ENCODE measurements at regions not wholly inside any gene's neighbourhood (a gene's known extent, or its start where the extent isn't known, plus 50 kb on each side); places are given as distances from the start of the nearest gene placed in this dataset.
A peak's percentile ranks its signal among the peaks of the same experiment; 100 is the strongest.

DNA sequence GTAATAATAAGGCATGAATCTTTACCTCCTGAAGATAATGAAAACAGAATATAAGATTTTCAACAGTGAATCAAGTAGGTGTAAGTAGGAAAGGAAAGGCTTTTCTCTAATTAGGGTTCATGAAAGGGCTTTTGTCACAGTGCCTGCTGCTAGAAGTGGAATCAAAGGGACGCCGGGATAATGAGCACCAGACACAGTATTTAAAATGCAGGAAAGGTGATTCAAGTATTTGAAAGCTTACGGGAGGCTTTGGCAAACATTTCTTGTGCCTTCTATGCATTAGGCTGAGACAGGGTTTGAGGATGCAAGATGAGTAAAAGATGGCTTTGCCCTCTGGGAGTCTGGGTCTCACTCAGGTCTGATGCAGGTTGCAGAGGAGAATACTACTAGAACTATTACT is 70.5 kb upstream of the ANO4 start:
- Histone ChIP-seq H3K9me3 (no peaks in the 10 kb centered on the region), H3K27ac (no peak overlapping the region), H3K4me3 (no peak overlapping the region), H3K4me1 (no peaks in the 10 kb centered on the region), H3K36me3 (ENCODE audit: low read depth, missing control alignments) (no peaks in the 10 kb centered on the region), H3K27me3 (no peaks in the 10 kb centered on the region)
- 74 to 86% methylated on average over 3 of the region's 3 CpGs for WGBS, 2 donors
- TF ChIP-seq POLR2A (IDR thresholded peaks at IDR 0.05) (no peak), CTCF (IDR thresholded peaks at IDR 0.05) (no peak)
- DNase-seq: no peak
- intact Hi-C loops (cut with DNase I; ENCODE audit: low total_unique reads): no loop called here

- Histone ChIP-seq H3K36me3 (ENCODE audit: low read depth, missing control alignments) (no peaks in the 10 kb centered on the region), H3K9me3 (no peaks in the 10 kb centered on the region), H3K4me3 (no peak overlapping the region), H3K27me3 (no peaks in the 10 kb centered on the region), H3K27ac (no peak overlapping the region), H3K4me1 (no peaks in the 10 kb centered on the region)
- no peak for DNase-seq
- no peak for TF ChIP-seq POLR2A (IDR thresholded peaks at IDR 0.05)
- TF ChIP-seq CTCF (IDR thresholded peaks at IDR 0.05): peak in 2 of 3 experiments; percentile 44 to 56
- intact Hi-C loops (cut with DNase I; ENCODE audit: low total_unique reads): no loop called here
- WGBS, 2 donors: 61 to 63% methylated on average over 5 of the region's 5 CpGs
These were observed 60.6 kb upstream of the ANO4 start for GRCh38 chr12:100733817-100734593.

DNA sequence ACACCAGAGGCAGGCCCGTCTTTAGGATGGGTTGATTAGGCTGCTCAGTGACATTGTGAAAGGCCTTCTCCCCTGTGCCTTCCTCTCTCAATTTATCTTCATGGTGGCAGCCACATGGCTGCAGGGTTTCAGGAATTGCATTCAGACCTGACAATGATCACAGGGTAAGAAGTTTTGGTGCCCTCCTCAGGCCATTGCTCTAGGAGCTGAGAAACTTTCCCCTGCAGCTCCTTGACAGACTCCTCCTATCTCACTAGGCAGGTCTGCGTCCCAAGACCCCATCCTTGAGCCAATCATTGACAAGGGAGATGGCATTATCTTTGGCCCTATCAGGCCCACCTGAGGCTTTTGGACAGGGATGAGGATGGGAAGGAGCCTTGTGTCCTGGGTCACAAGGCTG is 57.4 kb upstream of the ANO4 start:
- intact Hi-C loops (cut with DNase I; ENCODE audit: low total_unique reads): no loop called here
- no peaks in the 10 kb centered on the region for H3K4me1 ChIP-seq
- H3K36me3 ChIP-seq (ENCODE audit: low read depth, missing control alignments): no peaks in the 10 kb centered on the region
- DNase-seq: no peak
- no peak overlapping the region for H3K4me3 ChIP-seq
- TF ChIP-seq CTCF (IDR thresholded peaks at IDR 0.05) (no peak), POLR2A (IDR thresholded peaks at IDR 0.05) (no peak)
- no peaks in the 10 kb centered on the region for H3K9me3 ChIP-seq
- 80 to 88% methylated on average over 2 of the region's 2 CpGs for WGBS, 2 donors
- no peak overlapping the region for H3K27ac ChIP-seq
- H3K27me3 ChIP-seq: no peaks in the 10 kb centered on the region

DNA sequence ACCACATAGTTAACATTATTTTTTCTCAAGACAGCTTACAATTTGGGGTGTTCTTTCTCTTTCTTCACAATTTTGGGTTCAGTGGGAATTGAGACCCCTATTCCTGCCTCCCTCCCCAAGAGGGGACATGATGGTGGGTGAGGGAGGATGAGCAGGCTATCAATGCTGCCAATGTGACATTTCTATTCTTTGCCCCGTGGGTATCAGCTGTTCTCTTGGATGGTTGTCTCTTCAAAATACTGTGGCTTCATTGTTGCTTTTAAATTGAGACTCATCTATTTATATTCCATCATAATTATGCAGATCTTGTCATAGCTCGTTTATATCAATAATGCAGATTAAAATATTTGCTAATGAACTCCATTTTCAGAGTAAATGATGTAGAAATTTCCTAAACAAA is 56.5 kb upstream of the ANO4 start:
- 74 to 82% methylated on average over 2 of the region's 2 CpGs for WGBS, 2 donors

More for the DNA sequence above, 56.5 kb upstream of the ANO4 start:
- Histone ChIP-seq H3K27me3 (no peaks in the 10 kb centered on the region), H3K4me3 (no peak overlapping the region), H3K9me3 (no peaks in the 10 kb centered on the region), H3K36me3 (ENCODE audit: low read depth, missing control alignments) (no peaks in the 10 kb centered on the region), H3K4me1 (no peaks in the 10 kb centered on the region), H3K27ac (no peak overlapping the region)
- TF ChIP-seq POLR2A (IDR thresholded peaks at IDR 0.05) (no peak), CTCF (IDR thresholded peaks at IDR 0.05) (no peak)
- intact Hi-C loops (cut with DNase I; ENCODE audit: low total_unique reads): no loop called here
- no peak for DNase-seq
